ENCODE measurements at regions not wholly inside any gene's neighbourhood (a gene's known extent, or its start where the extent isn't known, plus 50 kb on each side); places are given as distances from the start of the nearest gene placed in this dataset.
A peak's percentile ranks its signal among the peaks of the same experiment; 100 is the strongest.

GRCh38 chr4:155009288-155009687 lies 199.1 kb upstream of the NPY2R start:
- no peak overlapping the region for H3K4me3 Mint-ChIP-seq
- DNase-seq (ENCODE audit: low spot score) = no peak
- H3K36me3 Mint-ChIP-seq = no peaks in the 10 kb centered on the region
- Histone ChIP-seq H3K4me3 (no peak overlapping the region), H3K79me2 (ENCODE audit: low read depth) (no peaks in the 10 kb centered on the region), H3K27me3 (no peaks in the 10 kb centered on the region), H3K27ac (no peak overlapping the region), H3K9ac (no peak overlapping the region), H2AFZ (replicated peaks) (peak overlapping the region; percentile 13), H4K20me1 (ENCODE audit: low read depth) (no peaks in the 10 kb centered on the region), H3K4me2 (no peak overlapping the region), H3K4me1 (no peaks in the 10 kb centered on the region), H3F3A (ENCODE audit: low read depth) (no peaks in the 10 kb centered on the region), H3K36me3 (no peaks in the 10 kb centered on the region), H3K9me3 (ENCODE audit: low read depth) (no peaks in the 10 kb centered on the region)
- peaks cover 3% of the 10 kb centered on the region for H3K9me3 Mint-ChIP-seq
- H3K27ac Mint-ChIP-seq = no peak overlapping the region
- TF ChIP-seq EZH2 (IDR thresholded peaks at IDR 0.05) (no peak), CTCF (IDR thresholded peaks at IDR 0.05) (no peak), EZH2phosphoT487 (IDR thresholded peaks at IDR 0.05) (no peak)
- peaks cover 4% of the 10 kb centered on the region for H3K27me3 Mint-ChIP-seq (ENCODE audit: insufficient read depth, low read depth)
- H3K4me1 Mint-ChIP-seq = peaks cover 18% of the 10 kb centered on the region

- Histone ChIP-seq H3K27ac (no peak overlapping the region), H3K9ac (no peak overlapping the region), H3K27me3 (no peaks in the 10 kb centered on the region), H3K9me3 (ENCODE audit: low read depth) (no peaks in the 10 kb centered on the region), H3K4me2 (no peak overlapping the region), H3K4me1 (no peaks in the 10 kb centered on the region), H3F3A (ENCODE audit: low read depth) (no peaks in the 10 kb centered on the region), H4K20me1 (ENCODE audit: low read depth) (no peaks in the 10 kb centered on the region), H2AFZ (replicated peaks) (no peak overlapping the region), H3K4me3 (no peak overlapping the region), H3K79me2 (ENCODE audit: low read depth) (no peaks in the 10 kb centered on the region), H3K36me3 (no peaks in the 10 kb centered on the region)
- no peak for DNase-seq (ENCODE audit: low spot score)
- H3K27ac Mint-ChIP-seq = no peak overlapping the region
- no peak for TF ChIP-seq EZH2 (IDR thresholded peaks at IDR 0.05)
- no peak for TF ChIP-seq EZH2phosphoT487 (IDR thresholded peaks at IDR 0.05)
- TF ChIP-seq CTCF (IDR thresholded peaks at IDR 0.05) = no peak
- H3K4me1 Mint-ChIP-seq = peaks cover 18% of the 10 kb centered on the region
- peaks cover 6% of the 10 kb centered on the region for H3K9me3 Mint-ChIP-seq
- peaks cover 4% of the 10 kb centered on the region for H3K27me3 Mint-ChIP-seq (ENCODE audit: insufficient read depth, low read depth)
- H3K4me3 Mint-ChIP-seq = no peak overlapping the region
- H3K36me3 Mint-ChIP-seq = no peaks in the 10 kb centered on the region
These were observed 198.1 kb upstream of the NPY2R start for GRCh38 chr4:155010376-155010775.

GRCh38 chr4:155011163-155011780 lies 197.2 kb upstream of the NPY2R start:
- peaks cover 4% of the 10 kb centered on the region for H3K27me3 Mint-ChIP-seq (ENCODE audit: insufficient read depth, low read depth)
- H4K20me1 ChIP-seq (ENCODE audit: low read depth) = no peaks in the 10 kb centered on the region
- H3K27ac ChIP-seq = no peak overlapping the region
- no peak overlapping the region for H3K4me3 Mint-ChIP-seq
- H3K9me3 Mint-ChIP-seq = peaks cover 6% of the 10 kb centered on the region
- H3K36me3 ChIP-seq = no peaks in the 10 kb centered on the region
- no peaks in the 10 kb centered on the region for H3K4me1 ChIP-seq
- no peaks in the 10 kb centered on the region for H3F3A ChIP-seq (ENCODE audit: low read depth)
- H3K36me3 Mint-ChIP-seq = no peaks in the 10 kb centered on the region
- no peak overlapping the region for H3K4me2 ChIP-seq
- no peak overlapping the region for H3K4me3 ChIP-seq
- peaks cover 15% of the 10 kb centered on the region for H3K4me1 Mint-ChIP-seq
- no peaks in the 10 kb centered on the region for H3K27me3 ChIP-seq
- TF ChIP-seq EZH2 (IDR thresholded peaks at IDR 0.05) (no peak), EZH2phosphoT487 (IDR thresholded peaks at IDR 0.05) (no peak), CTCF (IDR thresholded peaks at IDR 0.05) (no peak)
- H3K27ac Mint-ChIP-seq = no peak overlapping the region
- H2AFZ ChIP-seq (replicated peaks) = no peak overlapping the region
- H3K79me2 ChIP-seq (ENCODE audit: low read depth) = no peaks in the 10 kb centered on the region
- H3K9ac ChIP-seq = no peak overlapping the region
- DNase-seq (ENCODE audit: low spot score) = no peak
- no peaks in the 10 kb centered on the region for H3K9me3 ChIP-seq (ENCODE audit: low read depth)
